ENCODE measurements at regions not wholly inside any gene's neighbourhood (a gene's known extent, or its start where the extent isn't known, plus 50 kb on each side); places are given as distances from the start of the nearest gene placed in this dataset.

DNA sequence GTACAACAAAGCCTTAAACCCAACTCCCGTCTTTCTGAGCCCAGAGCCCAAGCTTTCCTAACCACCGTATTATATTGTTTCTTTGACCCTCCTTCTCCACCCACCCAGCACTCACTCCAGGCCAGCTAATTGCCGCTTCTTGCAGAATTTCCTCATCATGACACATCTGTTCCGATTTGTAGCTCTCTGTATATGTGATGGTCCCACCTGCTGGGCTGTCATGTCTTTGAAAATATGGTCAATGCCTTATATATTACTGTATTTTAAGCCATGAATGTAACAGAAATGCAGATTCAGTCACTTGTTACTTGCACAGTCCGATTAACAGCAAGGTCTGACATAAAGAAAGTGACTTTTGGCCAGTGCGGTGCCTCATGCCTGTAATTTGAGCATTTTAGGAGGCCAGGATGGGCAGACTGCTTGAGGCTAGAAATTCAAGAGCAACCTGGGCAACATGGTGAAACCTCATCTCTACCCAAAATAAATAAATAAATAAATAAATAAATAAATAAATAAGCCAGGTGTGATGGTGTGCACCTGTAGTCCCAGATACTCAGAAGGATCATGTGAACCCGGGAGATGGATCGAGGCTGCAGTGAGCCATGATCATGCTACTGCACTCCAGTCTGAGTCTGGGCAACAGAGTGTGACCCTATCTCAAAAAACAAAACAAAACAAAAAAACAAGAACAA is 359.8 kb downstream of the ATP23 start:
- Histone ChIP-seq H3K27ac (ENCODE audit: low read depth, low read length) (no peak overlapping the region), H3K4me1 (ENCODE audit: insufficient read depth, low read length) (no peaks in the 10 kb centered on the region), H3K4me3 (ENCODE audit: low read depth in 1 of 2, low read length in 2 of 2) (no peak overlapping the region)

DNA sequence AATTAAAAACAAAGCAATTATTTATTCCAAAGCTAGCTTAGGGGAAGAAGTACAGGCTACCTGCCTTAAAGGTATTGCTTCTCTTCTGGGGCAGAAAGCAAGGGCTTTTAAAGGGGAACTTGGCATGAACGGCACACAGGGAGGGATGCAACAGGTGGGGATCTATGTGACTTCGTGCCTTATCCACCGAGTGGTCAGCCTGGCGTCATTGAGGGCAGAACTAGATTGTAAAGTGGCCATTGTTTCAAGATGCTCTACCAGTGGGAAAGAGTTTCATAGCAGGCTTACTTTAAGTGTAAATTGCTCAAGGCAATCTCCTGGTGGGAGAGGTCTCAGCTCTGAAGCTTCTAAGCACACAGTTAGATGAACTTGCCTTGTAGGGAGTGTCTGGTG is 360.4 kb downstream of the ATP23 start:
- no peaks in the 10 kb centered on the region for H3K4me1 ChIP-seq (ENCODE audit: insufficient read depth, low read length)
- H3K4me3 ChIP-seq (ENCODE audit: low read depth in 1 of 2, low read length in 2 of 2) = no peak overlapping the region
- no peaks in the 10 kb centered on the region for H3K27me3 ChIP-seq (ENCODE audit: control insufficient read depth in 1 of 2, insufficient read depth in 2 of 2, low read length in 2 of 2)
- no peaks in the 10 kb centered on the region for H3K9me3 ChIP-seq (ENCODE audit: low read length)
- H3K27ac ChIP-seq (ENCODE audit: low read depth, low read length) = no peak overlapping the region
- no peaks in the 10 kb centered on the region for H3K36me3 ChIP-seq (ENCODE audit: insufficient read depth, low read length)
- no peak overlapping the region for H3K9ac ChIP-seq (ENCODE audit: low read length)

More for the DNA sequence above, 359.8 kb downstream of the ATP23 start:
- H3K9me3 ChIP-seq (ENCODE audit: low read length) = no peaks in the 10 kb centered on the region
- H3K36me3 ChIP-seq (ENCODE audit: insufficient read depth, low read length) = no peaks in the 10 kb centered on the region
- H3K9ac ChIP-seq (ENCODE audit: low read length) = no peak overlapping the region
- H3K27me3 ChIP-seq (ENCODE audit: control insufficient read depth in 1 of 2, insufficient read depth in 2 of 2, low read length in 2 of 2) = no peaks in the 10 kb centered on the region

DNA sequence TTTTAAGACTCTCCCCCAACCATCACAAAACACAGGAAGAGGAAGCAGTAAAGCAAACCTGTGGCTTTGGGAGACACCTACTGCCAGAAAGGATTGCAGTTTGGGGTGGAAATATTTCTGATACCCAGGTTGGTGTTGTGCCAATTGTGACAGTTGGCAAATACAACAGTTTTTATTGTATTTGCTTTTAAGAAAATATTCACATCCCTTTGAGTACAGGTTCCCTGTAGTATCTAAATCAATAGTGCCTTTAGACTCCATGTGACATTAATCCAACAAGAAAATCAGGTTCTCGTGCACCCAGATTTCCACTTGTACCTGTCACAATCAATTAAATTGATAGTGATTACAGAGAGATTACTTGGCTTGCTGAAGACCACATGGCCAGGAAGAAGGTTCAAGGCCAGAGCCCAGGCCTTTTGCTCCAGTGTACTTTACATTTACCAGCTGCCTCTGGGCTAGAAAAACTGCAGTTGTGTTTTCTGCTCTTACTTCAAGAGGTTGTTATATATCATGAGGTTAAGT is 361.2 kb downstream of the ATP23 start:
- H3K27me3 ChIP-seq (ENCODE audit: control insufficient read depth in 1 of 2, insufficient read depth in 2 of 2, low read length in 2 of 2) = no peaks in the 10 kb centered on the region
- H3K27ac ChIP-seq (ENCODE audit: low read depth, low read length) = no peak overlapping the region
- H3K4me1 ChIP-seq (ENCODE audit: insufficient read depth, low read length) = no peaks in the 10 kb centered on the region
- no peaks in the 10 kb centered on the region for H3K36me3 ChIP-seq (ENCODE audit: insufficient read depth, low read length)
- H3K4me3 ChIP-seq (ENCODE audit: low read depth in 1 of 2, low read length in 2 of 2) = no peak overlapping the region
- H3K9me3 ChIP-seq (ENCODE audit: low read length) = no peaks in the 10 kb centered on the region
- no peak overlapping the region for H3K9ac ChIP-seq (ENCODE audit: low read length)

DNA sequence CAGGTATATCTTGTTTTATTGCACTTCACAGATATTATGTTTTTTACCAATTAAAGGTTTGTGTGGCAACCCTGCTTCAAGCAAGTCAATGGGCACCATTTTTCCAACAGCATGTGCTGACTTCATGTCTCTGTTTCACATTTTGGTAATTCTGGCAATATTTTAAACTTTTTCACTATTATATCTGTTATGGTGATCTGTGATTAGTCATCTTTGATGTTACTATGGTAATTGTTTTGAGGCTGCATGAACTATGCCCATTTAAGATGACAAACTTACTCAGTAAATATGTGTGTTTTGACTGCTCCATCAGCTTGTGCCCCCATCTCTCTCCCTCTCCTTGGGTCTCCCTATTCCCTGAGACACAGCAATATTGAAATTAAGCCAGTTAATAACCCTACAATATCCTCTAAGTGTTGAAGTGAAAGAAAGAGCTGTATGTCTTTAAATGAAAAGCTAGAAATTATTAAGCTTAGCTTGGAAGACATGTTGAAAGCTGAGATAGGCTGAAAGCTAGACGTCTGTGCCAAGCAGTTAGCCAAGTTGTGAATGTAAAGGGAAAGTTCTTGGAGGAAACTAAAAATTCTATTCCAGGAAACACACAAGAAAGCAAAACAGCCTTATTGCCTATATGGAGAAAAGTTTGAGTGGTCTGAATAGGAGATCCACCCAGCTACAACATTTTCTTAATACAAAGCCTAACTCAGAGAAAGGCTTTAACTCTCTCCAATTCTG is 365.1 kb downstream of the ATP23 start:
- H3K36me3 ChIP-seq (ENCODE audit: insufficient read depth, low read length) = no peaks in the 10 kb centered on the region
- no peak overlapping the region for H3K4me3 ChIP-seq (ENCODE audit: low read depth in 1 of 2, low read length in 2 of 2)
- no peak overlapping the region for H3K9ac ChIP-seq (ENCODE audit: low read length)
- H3K4me1 ChIP-seq (ENCODE audit: insufficient read depth, low read length) = no peaks in the 10 kb centered on the region
- H3K27ac ChIP-seq (ENCODE audit: low read depth, low read length) = no peak overlapping the region
- no peaks in the 10 kb centered on the region for H3K27me3 ChIP-seq (ENCODE audit: control insufficient read depth in 1 of 2, insufficient read depth in 2 of 2, low read length in 2 of 2)
- H3K9me3 ChIP-seq (ENCODE audit: low read length) = no peaks in the 10 kb centered on the region

DNA sequence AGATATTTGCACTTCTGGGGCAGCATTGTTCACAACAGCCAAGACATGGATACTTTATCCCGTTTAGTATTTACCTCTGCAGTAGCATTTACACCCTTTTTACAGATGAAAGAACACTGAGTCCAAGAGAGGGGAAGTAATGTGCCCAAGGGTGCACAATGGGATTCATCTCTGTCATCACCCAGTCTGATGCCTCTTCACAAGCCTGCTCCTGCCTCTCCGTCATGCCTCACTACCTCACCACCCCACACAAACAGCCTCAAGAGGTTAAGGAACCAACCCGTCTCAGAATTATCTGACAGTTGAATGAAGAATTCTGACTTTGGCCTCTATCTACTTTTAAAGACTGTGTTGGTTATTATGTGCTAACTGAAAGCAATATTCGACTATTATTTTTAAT is 368.4 kb downstream of the ATP23 start:
- Histone ChIP-seq H3K9me3 (ENCODE audit: low read length) (no peaks in the 10 kb centered on the region), H3K36me3 (ENCODE audit: insufficient read depth, low read length) (no peaks in the 10 kb centered on the region), H3K9ac (ENCODE audit: low read length) (no peak overlapping the region), H3K4me1 (ENCODE audit: insufficient read depth, low read length) (no peaks in the 10 kb centered on the region), H3K27me3 (ENCODE audit: control insufficient read depth in 1 of 2, insufficient read depth in 2 of 2, low read length in 2 of 2) (no peaks in the 10 kb centered on the region), H3K4me3 (ENCODE audit: low read depth in 1 of 2, low read length in 2 of 2) (no peak overlapping the region), H3K27ac (ENCODE audit: low read depth, low read length) (no peak overlapping the region)

DNA sequence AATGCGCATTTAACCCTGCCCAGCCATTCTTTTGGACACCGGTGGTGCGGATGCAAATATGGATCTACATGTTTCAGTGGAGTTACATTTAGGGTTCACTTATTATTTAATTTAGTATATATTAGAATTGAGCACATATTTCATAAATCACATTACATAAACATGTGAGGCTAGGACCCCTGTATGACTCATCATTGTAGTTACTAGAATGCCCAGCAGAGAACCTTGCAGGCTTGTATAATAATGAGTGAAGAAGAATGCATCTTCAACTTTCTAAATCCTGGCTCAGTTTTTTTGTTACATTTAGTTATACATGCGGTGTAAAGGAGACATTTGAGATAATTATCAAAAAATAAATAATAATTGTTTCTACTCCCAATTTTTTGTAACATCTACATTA is 369.0 kb downstream of the ATP23 start:
- H3K4me3 ChIP-seq (ENCODE audit: low read depth in 1 of 2, low read length in 2 of 2) = no peak overlapping the region
- no peaks in the 10 kb centered on the region for H3K36me3 ChIP-seq (ENCODE audit: insufficient read depth, low read length)
- H3K4me1 ChIP-seq (ENCODE audit: insufficient read depth, low read length) = no peaks in the 10 kb centered on the region
- no peak overlapping the region for H3K9ac ChIP-seq (ENCODE audit: low read length)
- no peaks in the 10 kb centered on the region for H3K27me3 ChIP-seq (ENCODE audit: control insufficient read depth in 1 of 2, insufficient read depth in 2 of 2, low read length in 2 of 2)
- no peak overlapping the region for H3K27ac ChIP-seq (ENCODE audit: low read depth, low read length)
- no peaks in the 10 kb centered on the region for H3K9me3 ChIP-seq (ENCODE audit: low read length)

DNA sequence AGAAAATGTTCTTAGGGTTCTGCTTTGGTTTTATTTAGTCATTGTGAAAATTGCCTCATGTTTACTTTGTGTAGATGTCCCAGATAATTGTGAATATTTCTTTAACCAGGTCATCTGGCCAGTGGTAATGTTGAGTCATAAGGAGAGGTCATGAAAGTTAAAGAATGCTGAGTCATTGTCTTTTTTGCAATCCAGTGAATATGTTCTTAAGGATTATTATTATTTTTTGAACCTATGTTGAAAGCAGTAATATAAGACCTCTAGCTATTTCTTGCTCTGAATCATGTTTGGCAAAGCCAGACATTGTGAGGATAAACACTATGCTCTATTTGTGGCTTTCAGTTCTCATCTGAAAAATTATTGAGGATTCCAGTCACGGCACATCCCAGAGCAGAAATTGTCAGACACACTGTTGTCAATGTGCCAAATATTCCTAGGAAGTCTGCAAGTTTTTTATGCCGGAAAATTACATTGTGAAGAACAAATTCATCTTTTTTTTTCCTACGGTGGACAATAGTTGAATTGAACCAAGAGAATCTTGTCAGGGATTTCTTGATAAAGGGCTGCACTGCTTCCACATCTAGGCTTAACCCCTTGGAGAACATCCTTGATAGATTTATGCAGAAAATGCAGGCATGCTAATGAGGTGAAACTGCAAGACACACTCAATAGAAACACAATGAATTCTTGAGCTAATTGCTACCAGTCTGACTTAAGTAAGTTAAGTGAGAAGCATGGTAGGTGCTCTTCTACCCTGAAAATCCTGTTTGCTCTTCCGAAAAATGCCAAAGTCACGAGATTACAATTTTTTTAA is 369.6 kb downstream of the ATP23 start:
- Histone ChIP-seq H3K4me1 (ENCODE audit: insufficient read depth, low read length) (no peaks in the 10 kb centered on the region), H3K27ac (ENCODE audit: low read depth, low read length) (no peak overlapping the region), H3K9ac (ENCODE audit: low read length) (no peak overlapping the region), H3K9me3 (ENCODE audit: low read length) (no peaks in the 10 kb centered on the region), H3K4me3 (ENCODE audit: low read depth in 1 of 2, low read length in 2 of 2) (no peak overlapping the region), H3K36me3 (ENCODE audit: insufficient read depth, low read length) (no peaks in the 10 kb centered on the region), H3K27me3 (ENCODE audit: control insufficient read depth in 1 of 2, insufficient read depth in 2 of 2, low read length in 2 of 2) (no peaks in the 10 kb centered on the region)

DNA sequence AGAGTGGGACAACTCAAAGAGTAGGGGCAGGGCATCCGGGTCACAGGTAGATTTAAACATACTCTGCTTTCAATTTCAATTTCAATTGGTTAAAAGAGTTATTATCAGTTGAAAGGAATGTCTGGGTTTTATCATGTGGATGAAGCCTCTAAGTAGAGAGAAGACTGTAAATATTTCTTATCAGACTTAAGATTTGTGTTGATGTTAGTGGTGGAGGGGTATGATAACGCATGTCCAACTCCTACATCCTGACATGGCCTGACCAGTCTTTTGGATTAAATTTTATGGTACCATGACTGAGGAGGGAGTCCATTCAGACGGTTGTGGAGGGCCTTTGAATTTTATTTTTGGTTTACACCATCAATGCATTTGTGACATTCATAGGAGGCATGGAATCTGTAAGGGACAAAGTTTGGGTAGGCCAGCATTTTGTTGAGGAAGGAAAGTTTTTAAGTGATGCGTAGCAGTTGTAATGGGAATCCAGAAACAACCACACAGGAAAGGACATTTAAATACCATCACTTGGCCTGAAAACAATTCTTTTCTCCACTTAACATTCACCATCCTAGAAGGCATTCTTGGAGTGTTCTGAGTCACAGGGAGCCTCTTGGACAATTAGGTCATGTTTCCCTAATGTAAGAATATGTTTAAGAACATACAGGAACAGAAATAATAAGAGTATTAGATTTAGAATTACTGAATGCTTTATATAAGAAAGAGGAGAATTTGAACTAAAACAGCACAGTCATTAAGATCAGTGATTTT is 371.9 kb downstream of the ATP23 start:
- Histone ChIP-seq H3K4me3 (ENCODE audit: low read depth in 1 of 2, low read length in 2 of 2) (no peak overlapping the region), H3K27me3 (ENCODE audit: control insufficient read depth in 1 of 2, insufficient read depth in 2 of 2, low read length in 2 of 2) (no peaks in the 10 kb centered on the region), H3K9ac (ENCODE audit: low read length) (no peak overlapping the region), H3K9me3 (ENCODE audit: low read length) (no peaks in the 10 kb centered on the region), H3K4me1 (ENCODE audit: insufficient read depth, low read length) (no peaks in the 10 kb centered on the region), H3K27ac (ENCODE audit: low read depth, low read length) (no peak overlapping the region), H3K36me3 (ENCODE audit: insufficient read depth, low read length) (no peaks in the 10 kb centered on the region)

DNA sequence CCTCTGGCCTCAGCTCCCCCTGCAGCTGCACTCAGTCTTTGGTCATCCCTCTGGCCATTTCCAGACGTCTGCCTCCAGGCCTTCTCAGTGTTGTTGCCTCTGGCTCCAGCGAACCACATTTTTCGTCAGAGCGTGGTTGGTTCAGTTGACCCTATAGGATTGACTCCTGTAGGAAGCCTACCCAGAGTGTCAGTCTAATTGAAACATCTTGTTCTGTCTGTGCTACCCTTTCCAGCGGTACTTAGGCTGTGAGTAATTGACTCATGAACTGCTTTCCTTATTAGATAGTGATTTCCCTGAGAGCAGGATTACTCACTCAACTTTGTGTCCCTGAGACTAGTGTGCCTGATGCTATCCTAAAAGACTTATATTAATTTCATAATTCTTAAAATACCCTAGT is 373.2 kb downstream of the ATP23 start:
- Histone ChIP-seq H3K9me3 (ENCODE audit: low read length) (no peaks in the 10 kb centered on the region), H3K27me3 (ENCODE audit: control insufficient read depth in 1 of 2, insufficient read depth in 2 of 2, low read length in 2 of 2) (no peaks in the 10 kb centered on the region), H3K4me1 (ENCODE audit: insufficient read depth, low read length) (no peaks in the 10 kb centered on the region), H3K9ac (ENCODE audit: low read length) (no peak overlapping the region), H3K27ac (ENCODE audit: low read depth, low read length) (no peak overlapping the region), H3K4me3 (ENCODE audit: low read depth in 1 of 2, low read length in 2 of 2) (no peak overlapping the region), H3K36me3 (ENCODE audit: insufficient read depth, low read length) (no peaks in the 10 kb centered on the region)

DNA sequence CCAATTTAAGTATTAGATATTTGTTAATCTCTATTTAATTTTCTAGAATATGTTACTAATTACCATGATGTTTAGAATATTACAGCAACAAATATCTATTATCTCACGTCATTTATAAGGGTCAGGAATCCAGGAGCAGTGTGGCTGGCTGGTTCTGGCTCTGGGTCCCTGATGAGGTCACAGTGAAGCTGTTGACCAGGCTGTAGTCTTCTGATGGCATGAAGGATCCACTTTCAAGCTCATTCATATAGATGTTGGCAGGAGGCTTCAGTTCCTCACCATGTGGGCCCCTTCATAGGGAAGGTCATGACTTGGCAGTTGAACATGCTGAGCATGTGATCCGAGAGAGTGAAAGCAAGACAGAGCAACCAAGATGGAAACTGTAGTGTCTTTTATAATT is 375.6 kb downstream of the ATP23 start:
- Histone ChIP-seq H3K27ac (ENCODE audit: low read depth, low read length) (no peak overlapping the region), H3K9me3 (ENCODE audit: low read length) (no peaks in the 10 kb centered on the region), H3K4me1 (ENCODE audit: insufficient read depth, low read length) (no peaks in the 10 kb centered on the region), H3K27me3 (ENCODE audit: control insufficient read depth in 1 of 2, insufficient read depth in 2 of 2, low read length in 2 of 2) (no peaks in the 10 kb centered on the region), H3K4me3 (ENCODE audit: low read depth in 1 of 2, low read length in 2 of 2) (no peak overlapping the region), H3K9ac (ENCODE audit: low read length) (no peak overlapping the region), H3K36me3 (ENCODE audit: insufficient read depth, low read length) (no peaks in the 10 kb centered on the region)

DNA sequence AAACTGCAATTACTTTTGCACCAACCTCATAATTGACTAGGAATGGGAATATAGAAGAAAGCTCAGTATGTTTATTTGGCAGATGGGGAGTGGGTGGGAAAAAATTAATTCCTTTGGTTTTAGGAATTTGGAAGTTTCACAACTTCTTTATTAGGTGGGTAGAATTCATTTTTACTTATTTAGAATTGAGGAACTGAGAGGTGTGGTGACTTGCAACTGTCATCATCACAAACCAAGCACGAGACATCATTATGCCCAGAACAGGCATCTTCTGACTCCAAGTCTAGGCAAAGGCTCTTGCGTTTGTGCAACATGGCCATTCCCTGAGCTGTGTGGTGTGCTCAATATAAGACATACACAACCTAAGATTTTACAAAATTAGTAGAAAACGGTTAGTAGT is 380.0 kb downstream of the ATP23 start:
- no peaks in the 10 kb centered on the region for H3K27me3 ChIP-seq (ENCODE audit: control insufficient read depth in 1 of 2, insufficient read depth in 2 of 2, low read length in 2 of 2)
- no peaks in the 10 kb centered on the region for H3K4me1 ChIP-seq (ENCODE audit: insufficient read depth, low read length)
- H3K9ac ChIP-seq (ENCODE audit: low read length) = no peak overlapping the region
- H3K4me3 ChIP-seq (ENCODE audit: low read depth in 1 of 2, low read length in 2 of 2) = no peak overlapping the region
- no peak overlapping the region for H3K27ac ChIP-seq (ENCODE audit: low read depth, low read length)
- H3K36me3 ChIP-seq (ENCODE audit: insufficient read depth, low read length) = no peaks in the 10 kb centered on the region
- H3K9me3 ChIP-seq (ENCODE audit: low read length) = no peaks in the 10 kb centered on the region
